A549 (cell line): ENCODE measurements at regions not wholly inside any gene's neighbourhood (a gene's known extent, or its start where the extent isn't known, plus 50 kb on each side); places are given as distances from the start of the nearest gene placed in this dataset.

Experiments used
- ATAC-seq, 2 experiments: fragments of 200-7000 bp in 1 of 2; fragments of >200 bp in 1 of 2; cut with Nextera tagmentation in 1 of 2; cut with Tn5 transposase in 1 of 2; 3 replicates each; pipeline versions ENCODE4 v1.8.0 to v1.9.1; 2018 to 2020; ENCODE audit warnings: mild to moderate bottlenecking in 1 of 2, moderate library complexity in 1 of 2
- CTCF ChIA-PET: fragments of 300-600 bp; sonication (Branson Sonifier 250); formaldehyde crosslinking; extraction: SDS; loops from one replicate; lab custom pipeline; 2021; ENCODE audit warnings: antibody characterized with exemption, inconsistent platforms; lab: Yijun Ruan, JAX
- POLR2A ChIA-PET: fragments of 350-600 bp; formaldehyde crosslinking; extraction: SDS; loops from one replicate; lab custom pipeline; 2021; ENCODE audit warnings: antibody characterized with exemption, inconsistent platforms; lab: Yijun Ruan, JAX
- DNase-seq, 2 experiments: peaks; one replicate each; pipeline versions ENCODE4 v3.0.0 to v3.0.0-alpha.2; 2011 to 2016; ENCODE audit warnings: low read depth in 1 of 2, low spot score in 1 of 2
- FAIRE-seq: peaks from 2 replicates; lab custom pipeline; 2011; peaks lifted over from hg19 to GRCh38; lab: Jason Lieb, UNC
- H3K27ac ChIP-seq, 2 experiments: fragments of >200 bp; sonication (Bioruptor Twin); formaldehyde crosslinking; 3 replicates each; pipeline ENCODE4 v1.5.1; 2016 to 2017
- H3K4me1 ChIP-seq: fragments of >200 bp; sonication (Bioruptor Twin); formaldehyde crosslinking; 3 replicates; pipeline ENCODE4 v1.6.1; 2016
- H3K4me2 ChIP-seq: fragments of >200 bp; sonication (Bioruptor Twin); formaldehyde crosslinking; 3 replicates; pipeline ENCODE4 v1.6.1; 2016
- H3K4me3 ChIP-seq: fragments of >200 bp; sonication (Bioruptor Twin); formaldehyde crosslinking; 3 replicates; pipeline ENCODE4 v1.5.1; 2016
- H3K9me3 ChIP-seq: fragments of >200 bp; sonication (Bioruptor Twin); formaldehyde crosslinking; 3 replicates; pipeline ENCODE4 v1.6.1; 2016
- BHLHE40 ChIP-seq: IDR thresholded peaks from 2 replicates; pipeline ENCODE4 v1.6.1; 2012; ENCODE audit warnings: low read depth, low read length, inconsistent platforms
- CHD2 ChIP-seq: fragments of 150-350 bp; IDR thresholded peaks from 2 replicates; pipeline ENCODE4 v1.6.1; 2014; ENCODE audit warnings: low read length; ENCODE audit not compliant: partially characterized antibody
- EHF ChIP-seq: fragments of 250-450 bp; sonication (Bioruptor Pico); IDR thresholded peaks from 2 replicates; pipeline ENCODE4 v1.5.0; 2020; ENCODE audit warnings: mild to moderate bottlenecking
- ELK1 ChIP-seq: fragments of 150-350 bp; IDR thresholded peaks from 2 replicates; pipeline ENCODE4 v1.6.1; 2014; ENCODE audit warnings: low read depth, mild to moderate bottlenecking, low read length
- EP300 ChIP-seq, 2 experiments: fragments of >200 bp; sonication (Bioruptor Twin); formaldehyde crosslinking; IDR thresholded peaks; 2 replicates in 1 of 2; 3 replicates in 1 of 2; pipeline ENCODE4 v1.6.1; 2016 to 2017
- FOSB ChIP-seq: fragments of 250-450 bp; sonication (Bioruptor Pico); IDR thresholded peaks from 2 replicates; pipeline ENCODE4 v1.5.0; 2020; ENCODE audit warnings: mild to moderate bottlenecking, moderate library complexity
- HEYL ChIP-seq: fragments of 250-450 bp; sonication (Bioruptor Pico); IDR thresholded peaks from 2 replicates; pipeline ENCODE4 v1.8.0; 2021; ENCODE audit warnings: mild to moderate bottlenecking, moderate library complexity
- HMGXB4 ChIP-seq: fragments of 250-450 bp; sonication (Bioruptor Pico); IDR thresholded peaks from 2 replicates; pipeline ENCODE4 v1.5.0; 2021; ENCODE audit warnings: mild to moderate bottlenecking, moderate library complexity, borderline replicate concordance
- JUN ChIP-seq, 2 experiments: fragments of >200 bp; sonication (Bioruptor Twin); formaldehyde crosslinking; IDR thresholded peaks; 2 replicates in 1 of 2; 3 replicates in 1 of 2; pipeline ENCODE4 v1.6.1; 2016 to 2017
- JUNB ChIP-seq: fragments of >200 bp; sonication (Bioruptor Twin); formaldehyde crosslinking; IDR thresholded peaks from 2 replicates; pipeline ENCODE4 v1.6.1; 2016
- MAZ ChIP-seq: fragments of 150-350 bp; IDR thresholded peaks from 2 replicates; pipeline ENCODE4 v1.6.1; 2014; ENCODE audit warnings: antibody characterized with exemption, low read depth, low read length, borderline replicate concordance
- NFE2L2 ChIP-seq: fragments of 150-350 bp; conservative IDR thresholded peaks from 2 replicates; pipeline ENCODE4 v1.6.1; 2014; ENCODE audit warnings: low read length
- SMC3 ChIP-seq: fragments of >200 bp; sonication (Bioruptor Twin); formaldehyde crosslinking; IDR thresholded peaks from 3 replicates; pipeline ENCODE4 v1.6.1; 2018; ENCODE audit warnings: inconsistent platforms
- ZFP36 ChIP-seq: fragments of 450-650 bp; IDR thresholded peaks from 2 replicates; pipeline ENCODE4 v1.6.1; 2014; ENCODE audit warnings: borderline replicate concordance; ENCODE audit not compliant: partially characterized antibody
- WGBS: methylation state at CpG from one replicate; pipeline ENCODE4 v1.1.6; 2017; ENCODE audit errors: missing lambda C conversion rate; 5-methylcytosine and 5-hydroxymethylcytosine counted together
- TF ChIP-seq, protein P1 (sequence below): IDR thresholded peaks from 2 replicates; pipeline ENCODE4 v1.6.1; 2012
- TF ChIP-seq, protein P2 (sequence below): fragments of 200-600 bp; sonication (generic); IDR thresholded peaks from 2 replicates; pipeline ENCODE4 v1.6.1; 2016; ENCODE audit warnings: antibody characterized with exemption, mild to moderate bottlenecking, moderate library complexity

DNA sequence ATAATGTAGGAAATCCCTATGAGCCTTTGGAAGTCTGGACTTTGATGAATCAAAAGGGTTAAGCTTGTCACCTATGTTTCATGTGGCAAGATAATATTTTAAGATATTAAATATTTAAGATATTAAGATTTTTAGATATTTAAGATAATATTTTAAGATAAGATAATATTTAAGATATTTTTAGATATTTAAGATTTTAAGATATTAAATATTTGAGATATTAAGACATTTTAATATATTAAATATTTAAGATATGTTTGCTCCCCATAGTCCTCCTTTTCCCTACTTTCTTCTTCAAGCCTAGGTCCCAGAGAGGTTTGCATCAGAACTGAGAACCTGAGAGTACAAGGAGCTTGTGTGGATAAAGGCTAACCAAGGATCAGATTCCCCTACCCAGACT is 478.4 kb upstream of the IGFBP7 start:
- DNase-seq (no peak), ATAC-seq (no peak), FAIRE-seq (no peak)
- Histone ChIP-seq H3K27ac (no peak overlapping the region), H3K4me2 (no peak overlapping the region), H3K9me3 (no peaks in the 10 kb centered on the region), H3K4me3 (no peak overlapping the region), H3K4me1 (no peaks in the 10 kb centered on the region)
- ChIA-PET POLR2A (no interaction called here), CTCF (no interaction called here)
- TF ChIP-seq FOSB (CRISPR knock-in tag) (no peak), EP300 (IDR thresholded peaks at IDR 0.05) (no peak)
- TF ChIP-seq, protein P1, sequence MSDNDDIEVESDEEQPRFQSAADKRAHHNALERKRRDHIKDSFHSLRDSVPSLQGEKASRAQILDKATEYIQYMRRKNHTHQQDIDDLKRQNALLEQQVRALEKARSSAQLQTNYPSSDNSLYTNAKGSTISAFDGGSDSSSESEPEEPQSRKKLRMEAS: no peak

DNA sequence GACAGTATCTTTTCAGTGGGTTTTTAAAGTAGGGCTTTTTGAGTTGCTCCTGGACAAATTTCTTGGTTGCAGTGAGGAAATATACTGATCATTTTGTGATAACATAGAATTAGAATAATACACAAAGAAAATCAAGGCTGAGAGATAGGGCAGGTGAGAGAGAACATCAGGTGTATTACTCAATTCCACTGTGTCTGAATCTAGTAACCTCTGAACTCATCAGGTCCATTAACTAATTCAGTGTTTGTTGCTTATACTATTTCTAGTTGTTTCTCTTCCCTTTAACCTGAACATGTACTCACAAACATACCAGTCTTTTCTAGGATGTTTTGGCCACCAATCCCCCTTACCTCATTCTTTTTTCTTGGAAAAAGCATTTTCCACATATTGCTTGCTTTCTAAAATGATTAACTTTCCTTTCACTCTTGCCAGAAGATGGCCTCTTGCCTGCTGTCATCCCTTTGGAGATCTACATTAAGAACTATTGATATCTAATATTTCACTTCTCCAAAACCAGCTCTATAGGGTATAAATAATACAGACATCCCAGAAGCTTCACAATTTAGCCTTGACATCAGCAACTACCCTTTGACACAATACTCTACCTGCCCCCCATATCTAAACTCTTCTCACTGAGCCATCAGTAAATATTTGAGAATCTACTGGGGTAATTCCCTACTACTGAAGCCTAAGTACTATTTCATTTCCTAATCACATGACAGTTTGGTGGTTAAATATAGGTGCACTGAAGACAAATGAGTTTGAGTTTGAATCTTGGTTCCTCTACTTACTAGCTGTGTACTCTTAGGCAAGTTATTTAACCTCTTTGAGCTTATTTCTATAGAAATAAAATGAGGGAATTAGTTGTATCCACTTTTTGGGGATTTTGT is 470.8 kb upstream of the IGFBP7 start:
- ATAC-seq: no peak
- H3K4me3 ChIP-seq: no peak overlapping the region
- H3K27ac ChIP-seq: no peak overlapping the region
- H3K9me3 ChIP-seq: no peaks in the 10 kb centered on the region
- no peak overlapping the region for H3K4me2 ChIP-seq
- POLR2A ChIA-PET: no interaction called here
- TF ChIP-seq CHD2 (no peak), MAZ (no peak), ZFP36 (no peak), HEYL (CRISPR knock-in tag) (no peak), BHLHE40 (no peak)
- FAIRE-seq: no peak
- no peak for DNase-seq
- H3K4me1 ChIP-seq: no peaks in the 10 kb centered on the region
- CTCF ChIA-PET: no interaction called here

DNA sequence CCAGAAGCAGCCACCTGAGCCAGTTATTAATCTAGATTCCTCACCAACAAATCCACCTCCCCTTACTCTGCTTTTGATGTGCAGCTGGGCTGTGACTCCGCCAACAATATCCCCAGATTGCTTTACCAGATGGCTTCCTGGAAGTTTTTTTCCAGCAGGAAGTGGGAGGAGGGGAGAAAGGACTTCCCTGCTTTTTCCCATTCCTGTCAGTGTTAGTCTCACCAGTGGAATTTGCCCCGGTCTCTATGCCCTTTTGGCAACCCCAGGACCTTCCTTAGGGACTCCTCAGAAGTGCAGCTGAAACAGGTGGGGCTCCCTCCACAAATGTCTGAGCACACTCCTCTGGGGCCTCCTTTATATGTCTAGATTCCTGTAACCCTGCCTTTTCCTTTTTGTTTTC is 465.2 kb upstream of the IGFBP7 start:
- WGBS: 33% methylated on average over 2 of the region's 2 CpGs
- FAIRE-seq: no peak
- POLR2A ChIA-PET: no interaction called here

More for the DNA sequence above, 465.2 kb upstream of the IGFBP7 start:
- ATAC-seq: no peak
- Histone ChIP-seq H3K4me3 (no peak overlapping the region), H3K27ac (no peak overlapping the region)
- TF ChIP-seq SMC3 (no peak), EHF (no peak), HMGXB4 (CRISPR knock-in tag) (no peak), NFE2L2 (no peak), HEYL (CRISPR knock-in tag) (no peak), ELK1 (no peak), JUNB (no peak), JUN (IDR thresholded peaks at IDR 0.05) (no peak)
- TF ChIP-seq, protein P2, sequence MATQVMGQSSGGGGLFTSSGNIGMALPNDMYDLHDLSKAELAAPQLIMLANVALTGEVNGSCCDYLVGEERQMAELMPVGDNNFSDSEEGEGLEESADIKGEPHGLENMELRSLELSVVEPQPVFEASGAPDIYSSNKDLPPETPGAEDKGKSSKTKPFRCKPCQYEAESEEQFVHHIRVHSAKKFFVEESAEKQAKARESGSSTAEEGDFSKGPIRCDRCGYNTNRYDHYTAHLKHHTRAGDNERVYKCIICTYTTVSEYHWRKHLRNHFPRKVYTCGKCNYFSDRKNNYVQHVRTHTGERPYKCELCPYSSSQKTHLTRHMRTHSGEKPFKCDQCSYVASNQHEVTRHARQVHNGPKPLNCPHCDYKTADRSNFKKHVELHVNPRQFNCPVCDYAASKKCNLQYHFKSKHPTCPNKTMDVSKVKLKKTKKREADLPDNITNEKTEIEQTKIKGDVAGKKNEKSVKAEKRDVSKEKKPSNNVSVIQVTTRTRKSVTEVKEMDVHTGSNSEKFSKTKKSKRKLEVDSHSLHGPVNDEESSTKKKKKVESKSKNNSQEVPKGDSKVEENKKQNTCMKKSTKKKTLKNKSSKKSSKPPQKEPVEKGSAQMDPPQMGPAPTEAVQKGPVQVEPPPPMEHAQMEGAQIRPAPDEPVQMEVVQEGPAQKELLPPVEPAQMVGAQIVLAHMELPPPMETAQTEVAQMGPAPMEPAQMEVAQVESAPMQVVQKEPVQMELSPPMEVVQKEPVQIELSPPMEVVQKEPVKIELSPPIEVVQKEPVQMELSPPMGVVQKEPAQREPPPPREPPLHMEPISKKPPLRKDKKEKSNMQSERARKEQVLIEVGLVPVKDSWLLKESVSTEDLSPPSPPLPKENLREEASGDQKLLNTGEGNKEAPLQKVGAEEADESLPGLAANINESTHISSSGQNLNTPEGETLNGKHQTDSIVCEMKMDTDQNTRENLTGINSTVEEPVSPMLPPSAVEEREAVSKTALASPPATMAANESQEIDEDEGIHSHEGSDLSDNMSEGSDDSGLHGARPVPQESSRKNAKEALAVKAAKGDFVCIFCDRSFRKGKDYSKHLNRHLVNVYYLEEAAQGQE: no peak
- TF ChIP-seq, all 56 proteins: peak for 0
- CTCF ChIA-PET: no interaction called here
- H3K4me1 ChIP-seq: no peaks in the 10 kb centered on the region
- H3K4me2 ChIP-seq: no peak overlapping the region
- no peak for DNase-seq
- H3K9me3 ChIP-seq: no peaks in the 10 kb centered on the region
